Skeletal muscle satellite cell (primary cell): ENCODE measurements at regions not wholly inside any gene's neighbourhood (a gene's known extent, or its start where the extent isn't known, plus 50 kb on each side); places are given as distances from the start of the nearest gene placed in this dataset.

ENCODE experiments used
- H3K27me3 ChIP-seq: 2 replicates; pipeline ENCODE4 v1.7.0; 2013; ENCODE audit warnings: low read length; ENCODE audit not compliant: control insufficient read depth, insufficient read depth
- H3K36me3 ChIP-seq: 2 replicates; pipeline ENCODE4 v1.7.0; 2013; ENCODE audit warnings: mild to moderate bottlenecking, control low read depth, low read length; ENCODE audit not compliant: insufficient read depth
- H3K4me1 ChIP-seq: 2 replicates; pipeline ENCODE4 v1.7.0; 2013; ENCODE audit warnings: low read length; ENCODE audit not compliant: control insufficient read depth, insufficient read depth
- H3K4me2 ChIP-seq: 2 replicates; pipeline ENCODE4 v1.7.0; 2013; ENCODE audit warnings: mild to moderate bottlenecking, low read length
- H3K4me3 ChIP-seq: 2 replicates; pipeline ENCODE4 v1.7.0; 2013; ENCODE audit warnings: low read length
- H3K9ac ChIP-seq: 2 replicates; pipeline ENCODE4 v1.7.0; 2013; ENCODE audit warnings: mild to moderate bottlenecking, low read depth, low read length, moderate library complexity
- H3K9me3 ChIP-seq: replicated peaks from 2 replicates; pipeline ENCODE4 v1.7.0; 2013; ENCODE audit warnings: mild to moderate bottlenecking, control low read depth, low read length

DNA sequence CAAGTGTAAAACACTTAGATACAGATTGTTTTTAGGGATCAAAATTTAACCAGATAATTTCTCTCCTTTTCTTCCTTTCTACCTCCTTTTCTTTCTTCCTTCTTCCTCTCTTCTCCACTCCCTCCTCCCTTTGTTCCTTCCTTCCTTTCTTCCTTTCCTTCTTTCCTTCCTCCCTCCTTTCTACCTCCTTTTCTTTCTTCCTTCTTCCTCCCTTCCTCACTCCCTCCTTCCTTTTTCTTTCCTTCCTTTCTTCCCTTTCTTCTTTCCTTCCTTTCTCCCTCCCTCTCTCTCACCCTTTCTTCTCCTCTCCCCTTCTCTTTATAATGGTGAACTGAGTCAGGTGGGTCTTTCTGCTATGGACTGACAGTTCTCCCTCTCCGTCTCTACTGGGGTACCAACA is 397.5 kb upstream of the CDH11 start:
- Histone ChIP-seq H3K9ac (no peak overlapping the region), H3K4me1 (no peaks in the 10 kb centered on the region), H3K4me2 (no peak overlapping the region), H3K36me3 (no peaks in the 10 kb centered on the region), H3K9me3 (no peaks in the 10 kb centered on the region), H3K4me3 (no peak overlapping the region), H3K27me3 (peaks cover 8% of the 10 kb centered on the region)

DNA sequence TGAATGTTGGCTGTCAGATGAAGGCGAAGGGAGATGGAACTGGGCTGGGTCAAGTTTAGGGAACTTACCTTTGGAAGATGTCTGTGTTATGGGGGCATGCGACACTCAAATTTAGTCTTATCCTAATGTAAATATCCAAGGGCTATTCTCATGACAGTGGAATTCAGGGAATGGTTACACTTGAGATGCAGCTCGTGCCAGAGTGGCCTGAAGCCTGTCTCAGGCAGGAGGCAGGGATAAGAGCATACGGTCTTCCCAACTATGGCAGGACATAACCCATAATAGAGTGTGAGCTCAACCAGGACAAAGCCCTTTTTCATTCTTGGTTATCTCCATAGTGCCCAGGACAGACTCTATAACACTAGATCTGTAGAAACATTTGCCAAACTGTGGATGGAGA is 393.3 kb upstream of the CDH11 start:
- no peaks in the 10 kb centered on the region for H3K4me1 ChIP-seq
- H3K27me3 ChIP-seq = peaks cover 8% of the 10 kb centered on the region
- no peak overlapping the region for H3K4me2 ChIP-seq
- no peaks in the 10 kb centered on the region for H3K36me3 ChIP-seq
- no peaks in the 10 kb centered on the region for H3K9me3 ChIP-seq
- no peak overlapping the region for H3K4me3 ChIP-seq
- H3K9ac ChIP-seq = no peak overlapping the region

- no peaks in the 10 kb centered on the region for H3K9me3 ChIP-seq
These were observed 389.0 kb upstream of the CDH11 start for GRCh38 chr16:65510850-65511249.

GRCh38 chr16:65510241-65510640 is 388.4 kb upstream of the CDH11 start:
- H3K4me3 ChIP-seq = no peak overlapping the region
- H3K9ac ChIP-seq = no peak overlapping the region
- no peaks in the 10 kb centered on the region for H3K9me3 ChIP-seq
- no peaks in the 10 kb centered on the region for H3K27me3 ChIP-seq
- no peaks in the 10 kb centered on the region for H3K4me1 ChIP-seq
- H3K4me2 ChIP-seq = no peak overlapping the region
- H3K36me3 ChIP-seq = no peaks in the 10 kb centered on the region

More at GRCh38 chr16:65510850-65511249, 389.0 kb upstream of the CDH11 start:
- no peak overlapping the region for H3K4me2 ChIP-seq
- no peaks in the 10 kb centered on the region for H3K4me1 ChIP-seq
- H3K27me3 ChIP-seq = no peaks in the 10 kb centered on the region
- H3K4me3 ChIP-seq = no peak overlapping the region
- H3K9ac ChIP-seq = no peak overlapping the region
- no peaks in the 10 kb centered on the region for H3K36me3 ChIP-seq

GRCh38 chr16:65509172-65509571 is 387.3 kb upstream of the CDH11 start:
- Histone ChIP-seq H3K9ac (no peak overlapping the region), H3K36me3 (no peaks in the 10 kb centered on the region), H3K9me3 (no peaks in the 10 kb centered on the region), H3K27me3 (no peaks in the 10 kb centered on the region), H3K4me2 (no peak overlapping the region), H3K4me1 (no peaks in the 10 kb centered on the region), H3K4me3 (no peak overlapping the region)

DNA sequence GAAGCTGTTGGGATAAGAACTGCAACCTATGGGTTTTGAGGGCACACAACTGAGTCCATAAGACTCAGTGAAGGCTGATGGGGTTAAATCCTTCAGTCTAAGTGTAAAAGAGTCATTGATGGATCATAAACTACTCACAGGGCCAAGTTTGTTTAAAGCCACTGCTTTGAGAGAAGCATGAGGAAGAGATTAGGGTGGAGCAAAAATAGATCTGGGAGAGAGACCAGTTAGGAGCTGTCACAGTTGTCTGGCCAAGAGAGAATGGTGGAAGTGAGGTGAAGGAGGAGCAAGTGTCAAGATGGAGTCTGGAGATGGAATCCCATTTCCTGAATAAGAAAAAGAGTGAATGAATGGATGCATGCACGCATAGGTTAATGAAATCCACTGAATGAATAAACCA is 379.1 kb upstream of the CDH11 start:
- no peaks in the 10 kb centered on the region for H3K27me3 ChIP-seq
- H3K36me3 ChIP-seq = no peaks in the 10 kb centered on the region
- H3K9ac ChIP-seq = no peak overlapping the region
- no peak overlapping the region for H3K4me2 ChIP-seq
- H3K4me3 ChIP-seq = no peak overlapping the region
- H3K9me3 ChIP-seq = no peaks in the 10 kb centered on the region
- H3K4me1 ChIP-seq = no peaks in the 10 kb centered on the region

DNA sequence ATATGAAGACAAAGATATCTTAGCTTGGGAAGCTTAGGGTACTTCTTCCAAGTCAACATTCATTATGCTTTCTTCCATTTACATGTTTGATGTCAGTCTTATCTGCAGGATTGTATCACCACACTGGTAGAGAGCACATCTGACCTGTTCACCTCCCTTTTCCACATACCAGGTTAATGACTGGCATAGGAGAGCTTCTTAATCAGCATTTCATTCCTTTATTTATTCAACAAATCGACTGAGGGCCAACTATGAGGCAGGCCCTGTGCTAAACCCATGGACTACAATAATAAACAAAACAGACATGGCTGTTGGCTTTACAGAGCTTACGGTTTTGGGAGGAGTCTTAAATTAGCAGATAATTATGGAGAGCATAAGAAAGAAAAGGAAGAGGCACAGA is 378.1 kb upstream of the CDH11 start:
- H3K9ac ChIP-seq = no peak overlapping the region
- H3K9me3 ChIP-seq = no peaks in the 10 kb centered on the region
- H3K4me2 ChIP-seq = no peak overlapping the region
- H3K4me1 ChIP-seq = no peaks in the 10 kb centered on the region
- no peak overlapping the region for H3K4me3 ChIP-seq
- no peaks in the 10 kb centered on the region for H3K27me3 ChIP-seq
- no peaks in the 10 kb centered on the region for H3K36me3 ChIP-seq

DNA sequence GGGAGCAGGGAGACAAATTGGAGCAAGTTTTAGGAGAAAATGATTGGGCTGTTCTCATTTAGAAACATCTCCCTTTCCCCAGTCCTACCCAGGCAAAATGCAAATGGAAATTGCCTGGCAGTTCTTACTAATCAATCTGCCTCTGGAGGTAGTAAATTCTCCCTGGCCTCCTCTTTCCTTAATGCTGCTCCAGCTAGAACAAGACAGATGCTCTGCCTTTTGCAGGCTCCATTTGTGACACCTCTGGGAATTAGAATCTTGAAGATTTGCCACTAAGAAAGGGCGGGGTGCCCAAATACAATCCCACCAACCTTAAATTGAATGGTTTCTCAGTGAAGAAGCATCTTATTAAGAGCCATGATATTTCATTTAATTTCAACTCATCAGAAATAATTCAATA is 377.7 kb upstream of the CDH11 start:
- no peak overlapping the region for H3K9ac ChIP-seq
- no peaks in the 10 kb centered on the region for H3K9me3 ChIP-seq
- no peak overlapping the region for H3K4me3 ChIP-seq
- no peak overlapping the region for H3K4me2 ChIP-seq
- H3K4me1 ChIP-seq = no peaks in the 10 kb centered on the region
- H3K36me3 ChIP-seq = no peaks in the 10 kb centered on the region
- H3K27me3 ChIP-seq = no peaks in the 10 kb centered on the region

- H3K4me1 ChIP-seq = no peaks in the 10 kb centered on the region
- H3K4me3 ChIP-seq = no peak overlapping the region
- H3K27me3 ChIP-seq = no peaks in the 10 kb centered on the region
- H3K4me2 ChIP-seq = no peak overlapping the region
- no peak overlapping the region for H3K9ac ChIP-seq
- H3K9me3 ChIP-seq = no peaks in the 10 kb centered on the region
- no peaks in the 10 kb centered on the region for H3K36me3 ChIP-seq
These were observed 375.7 kb upstream of the CDH11 start for GRCh38 chr16:65497571-65497970.

DNA sequence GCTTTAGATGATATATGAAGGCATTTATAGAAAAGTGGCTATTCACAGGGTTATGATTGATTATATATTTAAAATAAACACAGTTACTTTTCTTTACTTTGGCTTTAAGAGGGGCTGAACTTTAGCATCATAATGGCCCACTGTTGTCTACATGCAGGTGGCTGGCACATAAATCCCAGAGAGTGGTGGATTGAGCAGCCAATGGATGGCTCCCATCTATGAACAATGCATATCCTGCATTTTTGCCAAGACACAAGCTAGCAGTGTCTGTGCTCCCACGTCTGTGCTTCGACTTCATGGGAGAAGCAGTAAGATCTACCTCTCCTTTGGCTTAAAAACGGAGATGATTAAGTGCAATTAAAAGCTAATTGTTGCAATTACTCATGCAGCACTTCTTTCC is 373.2 kb upstream of the CDH11 start:
- H3K9me3 ChIP-seq = no peaks in the 10 kb centered on the region
- no peaks in the 10 kb centered on the region for H3K4me1 ChIP-seq
- no peak overlapping the region for H3K4me3 ChIP-seq
- no peak overlapping the region for H3K4me2 ChIP-seq
- no peaks in the 10 kb centered on the region for H3K36me3 ChIP-seq
- no peak overlapping the region for H3K9ac ChIP-seq
- H3K27me3 ChIP-seq = no peaks in the 10 kb centered on the region

DNA sequence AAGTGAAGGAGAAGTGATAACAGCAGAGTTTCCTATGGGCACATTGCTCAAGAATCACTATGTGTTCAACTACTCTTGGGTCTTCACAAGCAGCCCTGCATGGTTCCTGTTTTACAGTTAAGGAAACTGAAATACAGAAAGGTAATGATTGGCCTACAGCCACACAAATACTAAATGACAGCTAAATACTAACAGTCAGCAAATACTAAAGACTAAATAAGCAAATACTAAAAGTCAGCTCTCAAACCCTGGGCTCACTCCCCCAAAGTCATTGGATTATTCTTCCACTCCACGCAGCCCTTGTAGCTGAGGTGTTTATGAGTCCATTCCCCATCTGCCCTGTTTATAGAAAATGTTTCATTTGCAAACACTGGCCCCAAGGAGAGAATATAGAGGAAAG is 372.7 kb upstream of the CDH11 start:
- Histone ChIP-seq H3K9ac (no peak overlapping the region), H3K4me1 (no peaks in the 10 kb centered on the region), H3K36me3 (no peaks in the 10 kb centered on the region), H3K4me3 (no peak overlapping the region), H3K4me2 (no peak overlapping the region), H3K9me3 (no peaks in the 10 kb centered on the region), H3K27me3 (no peaks in the 10 kb centered on the region)

DNA sequence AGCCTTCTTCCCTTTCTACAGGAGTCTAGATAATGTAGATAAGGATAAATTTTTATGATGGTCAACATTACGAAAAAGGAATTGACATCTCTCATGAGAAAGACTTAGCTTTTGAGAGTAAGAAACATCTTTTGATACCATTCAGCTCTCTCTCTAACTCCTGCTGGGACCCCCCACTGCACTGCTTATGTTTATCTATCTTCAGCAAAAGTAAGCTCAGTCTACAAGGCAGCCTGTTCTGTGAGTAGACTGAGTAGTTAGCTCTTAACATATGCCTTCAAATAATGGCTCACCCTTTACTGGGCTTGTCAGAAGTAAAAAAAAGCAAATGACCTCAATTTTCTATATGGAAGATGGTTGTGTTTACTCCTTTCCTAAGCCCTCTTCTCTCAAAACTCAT is 372.2 kb upstream of the CDH11 start:
- no peak overlapping the region for H3K4me2 ChIP-seq
- no peak overlapping the region for H3K9ac ChIP-seq
- H3K27me3 ChIP-seq = no peaks in the 10 kb centered on the region
- H3K4me1 ChIP-seq = no peaks in the 10 kb centered on the region
- H3K4me3 ChIP-seq = no peak overlapping the region
- no peaks in the 10 kb centered on the region for H3K36me3 ChIP-seq
- H3K9me3 ChIP-seq = no peaks in the 10 kb centered on the region
